GM10248 (cell line): ENCODE measurements at regions not wholly inside any gene's neighbourhood (a gene's known extent, or its start where the extent isn't known, plus 50 kb on each side); places are given as distances from the start of the nearest gene placed in this dataset.

ENCODE experiments used
- CTCF ChIA-PET: fragments of 300-600 bp; sonication (Branson Sonifier 250); formaldehyde crosslinking; extraction: SDS; loops from one replicate; lab custom pipeline; 2021; ENCODE audit warnings: antibody characterized with exemption; lab: Yijun Ruan, JAX
- POLR2A ChIA-PET: fragments of 350-650 bp; sonication (Branson Sonifier 250); formaldehyde crosslinking; extraction: SDS; loops from one replicate; lab custom pipeline; 2020; ENCODE audit warnings: antibody characterized with exemption; lab: Yijun Ruan, JAX
- DNase-seq: peaks from one replicate; pipeline ENCODE4 v3.0.0; 2012; ENCODE audit errors: extremely low spot score
- TF ChIP-seq, protein P1 (sequence below): IDR thresholded peaks from 2 replicates; pipeline ENCODE4 v1.5.1; 2012; ENCODE audit warnings: mild to moderate bottlenecking, low read depth; ENCODE audit errors: extremely low read depth, missing control alignments, control extremely low read depth

- DNase-seq = no peak
- ChIA-PET CTCF (no interaction called here), POLR2A (no interaction called here)
- TF ChIP-seq, protein P1, sequence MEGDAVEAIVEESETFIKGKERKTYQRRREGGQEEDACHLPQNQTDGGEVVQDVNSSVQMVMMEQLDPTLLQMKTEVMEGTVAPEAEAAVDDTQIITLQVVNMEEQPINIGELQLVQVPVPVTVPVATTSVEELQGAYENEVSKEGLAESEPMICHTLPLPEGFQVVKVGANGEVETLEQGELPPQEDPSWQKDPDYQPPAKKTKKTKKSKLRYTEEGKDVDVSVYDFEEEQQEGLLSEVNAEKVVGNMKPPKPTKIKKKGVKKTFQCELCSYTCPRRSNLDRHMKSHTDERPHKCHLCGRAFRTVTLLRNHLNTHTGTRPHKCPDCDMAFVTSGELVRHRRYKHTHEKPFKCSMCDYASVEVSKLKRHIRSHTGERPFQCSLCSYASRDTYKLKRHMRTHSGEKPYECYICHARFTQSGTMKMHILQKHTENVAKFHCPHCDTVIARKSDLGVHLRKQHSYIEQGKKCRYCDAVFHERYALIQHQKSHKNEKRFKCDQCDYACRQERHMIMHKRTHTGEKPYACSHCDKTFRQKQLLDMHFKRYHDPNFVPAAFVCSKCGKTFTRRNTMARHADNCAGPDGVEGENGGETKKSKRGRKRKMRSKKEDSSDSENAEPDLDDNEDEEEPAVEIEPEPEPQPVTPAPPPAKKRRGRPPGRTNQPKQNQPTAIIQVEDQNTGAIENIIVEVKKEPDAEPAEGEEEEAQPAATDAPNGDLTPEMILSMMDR = no peak
Observed at GRCh38 chr18:11259469-11260150, 110.2 kb upstream of the PIEZO2 start.

DNA sequence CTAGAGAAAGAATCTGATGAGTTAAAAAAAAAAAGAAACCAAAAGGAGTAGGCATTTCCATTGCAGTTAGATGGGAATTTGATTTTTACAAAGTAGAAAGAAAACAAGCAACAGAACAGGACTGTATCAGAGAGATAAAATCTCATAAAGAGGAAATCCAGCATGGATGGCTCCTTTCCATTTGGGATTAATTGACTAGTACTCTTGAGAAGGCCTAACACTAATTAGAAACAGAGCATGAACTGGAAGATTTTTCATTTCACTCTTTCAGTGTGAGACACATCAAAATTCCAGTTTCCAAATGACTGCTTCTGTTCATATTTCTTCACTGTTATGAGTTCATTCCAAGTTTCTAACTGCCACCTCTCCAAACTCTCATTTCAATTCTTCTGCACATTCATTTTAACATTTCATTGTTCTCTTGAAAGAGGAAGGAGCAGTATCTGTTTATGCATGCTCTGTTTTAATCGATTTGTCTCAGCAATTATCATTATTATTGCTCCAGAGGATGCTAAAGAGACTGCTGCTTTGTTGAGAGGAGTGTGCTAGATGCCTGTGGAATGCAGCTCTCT is 108.8 kb upstream of the PIEZO2 start:
- POLR2A ChIA-PET = no interaction called here
- TF ChIP-seq, protein P1 = no peak
- CTCF ChIA-PET = no interaction called here

GRCh38 chr18:11256251-11256650 is 106.9 kb upstream of the PIEZO2 start:
- POLR2A ChIA-PET = no interaction called here
- CTCF ChIA-PET = no interaction called here
- TF ChIP-seq, protein P1 = no peak
- no peak for DNase-seq

More for the DNA sequence above, 108.8 kb upstream of the PIEZO2 start:
- DNase-seq = no peak

DNA sequence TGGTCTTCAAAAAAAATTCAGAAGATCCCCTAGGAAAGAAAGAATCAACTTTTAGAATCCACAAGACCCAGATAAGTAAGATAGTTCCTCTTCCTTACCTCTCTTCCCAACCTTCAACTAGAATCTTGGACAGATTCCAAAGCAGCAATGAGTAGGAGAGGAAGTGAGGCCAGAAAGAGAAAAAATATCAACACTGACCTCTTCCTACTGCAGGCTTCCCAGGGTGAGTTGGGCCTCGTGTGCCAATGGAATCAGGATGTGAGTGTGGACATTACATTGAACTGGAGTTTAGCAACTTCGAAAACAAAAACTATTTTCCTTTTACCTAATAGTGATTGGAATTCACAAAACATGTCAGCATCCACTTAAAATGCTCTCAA is 102.5 kb upstream of the PIEZO2 start:
- CTCF ChIA-PET = no interaction called here
- DNase-seq = no peak
- TF ChIP-seq, protein P1 = no peak
- POLR2A ChIA-PET = no interaction called here

DNA sequence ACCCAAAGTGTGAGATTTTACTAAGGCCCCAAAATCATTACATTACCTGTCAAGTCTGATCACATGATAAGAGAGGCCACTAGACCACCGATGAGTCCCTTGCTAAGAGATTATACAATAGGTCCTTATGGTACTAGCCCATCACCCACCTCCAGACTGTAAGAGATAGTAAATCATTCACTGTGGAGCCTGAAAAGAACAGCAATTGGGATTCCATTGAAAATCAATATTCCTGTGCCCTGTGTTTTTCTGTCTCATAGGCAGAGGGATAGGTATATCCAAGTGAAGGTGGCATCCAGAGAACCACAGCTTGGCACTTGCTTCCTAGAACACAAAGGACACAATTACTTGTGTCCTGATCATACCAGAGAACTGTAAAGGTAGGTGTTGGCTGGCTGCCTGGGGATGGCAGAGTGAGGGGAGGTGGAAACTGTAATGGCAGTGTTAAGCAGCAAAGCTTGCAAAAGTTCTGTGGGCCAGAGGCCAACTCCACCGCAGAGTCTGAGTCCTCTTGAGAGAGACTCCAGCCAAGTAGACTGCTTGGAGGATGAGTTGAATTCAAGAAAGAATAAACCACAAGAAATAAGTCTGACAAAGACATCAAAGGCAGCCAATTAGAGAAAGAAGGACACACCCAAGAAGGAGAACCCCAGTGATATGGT is 102.0 kb upstream of the PIEZO2 start:
- TF ChIP-seq, protein P1 = no peak
- DNase-seq = no peak
- POLR2A ChIA-PET = no interaction called here
- CTCF ChIA-PET = no interaction called here

DNA sequence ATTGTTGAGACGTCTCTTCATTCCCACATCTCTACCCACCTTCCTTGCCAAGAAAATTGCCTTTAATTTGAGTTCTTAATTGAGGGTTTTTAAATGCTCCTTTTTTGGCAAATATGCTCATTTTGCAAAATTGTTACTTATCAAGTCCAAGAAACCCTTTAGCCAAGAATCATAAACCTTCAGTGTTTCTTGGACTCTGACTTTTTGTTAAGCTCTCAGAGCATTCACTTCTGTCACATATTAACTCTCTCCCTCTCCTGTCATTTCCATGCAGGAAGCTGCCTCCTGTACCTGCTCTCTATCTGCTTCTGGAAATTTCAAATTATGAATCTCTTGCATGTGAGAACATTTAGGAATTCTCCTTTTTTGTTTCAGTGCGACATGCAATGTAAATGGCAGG is 100.0 kb upstream of the PIEZO2 start:
- TF ChIP-seq, protein P1 = no peak

More for the DNA sequence above, 100.0 kb upstream of the PIEZO2 start:
- ChIA-PET POLR2A (no interaction called here), CTCF (interaction anchor here (0.9 to 1.6 kb wide), 2 partner anchors 21 to 61 kb away, joined by 3 to 6 read pairs; no protein-coding TSS in a partner anchor)
- DNase-seq = no peak
